GM19463 (cell line): ENCODE measurements at regions not wholly inside any gene's neighbourhood (a gene's known extent, or its start where the extent isn't known, plus 50 kb on each side); places are given as distances from the start of the nearest gene placed in this dataset.

ENCODE experiments used
- ATAC-seq: cut with Tn5 transposase; IDR thresholded peaks from one replicate; pipeline ENCODE4 v1.9.1; 2021; ENCODE audit warnings: mild to moderate bottlenecking, moderate library complexity; ENCODE audit not compliant: unreplicated experiment

DNA sequence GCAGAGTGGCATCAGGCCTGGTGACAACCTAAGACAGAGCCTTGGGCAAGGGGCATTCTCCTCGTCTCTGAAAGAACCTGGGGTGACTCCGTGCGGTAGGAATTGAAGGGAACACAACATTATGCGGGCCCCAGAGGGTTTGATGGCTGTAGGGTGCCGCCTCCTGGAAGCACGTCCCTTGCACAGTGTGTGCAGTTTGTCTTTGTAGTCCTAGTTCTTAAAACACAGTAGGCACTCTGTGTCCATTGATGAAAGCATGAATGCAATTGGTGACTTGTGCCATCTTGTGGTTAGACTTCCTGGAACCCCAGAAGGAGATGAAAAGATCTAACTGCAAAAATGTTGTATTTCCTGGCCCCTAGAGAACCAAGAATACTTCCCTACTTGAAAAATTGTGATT, 279.8 kb downstream of the UTP18 start:
- no peak for ATAC-seq

DNA sequence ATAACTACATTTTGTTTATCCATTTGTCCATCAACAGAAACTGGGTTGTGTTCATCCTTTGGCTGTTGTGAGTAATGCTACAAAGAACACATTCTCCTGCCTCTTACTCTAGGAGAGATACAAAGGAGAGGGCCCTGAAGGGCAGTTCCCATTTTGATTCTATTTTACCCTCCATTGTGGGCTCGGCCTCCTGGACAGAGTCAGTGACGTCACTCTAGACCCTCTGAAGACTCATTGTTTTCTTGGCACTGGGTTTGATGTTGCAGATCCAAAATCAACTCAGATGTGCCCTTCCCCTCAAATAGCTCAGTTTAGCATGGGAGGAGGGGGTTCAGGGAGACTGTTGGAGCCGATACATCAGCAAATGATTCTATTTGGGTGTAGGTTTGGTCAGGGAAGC, 280.9 kb downstream of the UTP18 start:
- no peak for ATAC-seq

DNA sequence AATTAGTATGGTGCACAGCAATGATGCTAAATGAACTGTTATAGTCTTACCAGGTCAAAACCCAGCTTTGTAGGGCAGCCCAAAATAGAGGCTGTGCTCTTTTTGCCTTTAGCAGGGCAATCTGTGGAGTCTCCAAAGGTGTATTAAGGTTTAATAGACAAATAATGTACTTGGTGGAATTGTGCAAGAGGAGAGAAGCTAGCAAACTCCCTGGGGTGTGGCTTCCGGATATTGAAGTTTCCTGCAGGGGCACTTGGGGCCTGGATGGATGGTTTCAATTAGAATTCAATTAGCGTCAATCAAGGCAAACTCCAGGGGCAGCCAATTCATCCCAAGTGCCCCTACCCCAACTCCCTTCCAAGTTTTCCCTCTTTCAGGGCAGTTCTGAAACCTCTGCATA, 285.8 kb downstream of the UTP18 start:
- ATAC-seq, result no peak

DNA sequence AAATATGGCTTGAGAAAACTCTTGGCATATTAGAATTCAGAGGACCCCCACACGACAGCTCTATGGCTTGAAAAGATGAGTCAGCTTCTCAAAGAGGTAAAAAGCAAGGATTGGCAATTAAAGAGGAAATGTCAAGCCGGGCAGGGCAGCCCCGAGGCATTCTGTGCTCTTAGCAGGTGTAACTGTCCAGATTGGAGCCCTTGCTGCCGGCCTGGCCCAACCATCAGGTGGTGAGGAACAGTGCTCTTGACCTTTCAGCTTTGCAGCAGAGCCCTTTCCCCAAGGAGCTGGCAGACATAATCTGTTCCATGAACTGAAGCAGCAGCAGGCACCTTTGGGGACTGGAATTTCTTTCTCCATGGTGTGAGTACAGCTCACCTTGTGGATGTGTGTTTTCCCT, 287.8 kb downstream of the UTP18 start:
- ATAC-seq, result no peak

DNA sequence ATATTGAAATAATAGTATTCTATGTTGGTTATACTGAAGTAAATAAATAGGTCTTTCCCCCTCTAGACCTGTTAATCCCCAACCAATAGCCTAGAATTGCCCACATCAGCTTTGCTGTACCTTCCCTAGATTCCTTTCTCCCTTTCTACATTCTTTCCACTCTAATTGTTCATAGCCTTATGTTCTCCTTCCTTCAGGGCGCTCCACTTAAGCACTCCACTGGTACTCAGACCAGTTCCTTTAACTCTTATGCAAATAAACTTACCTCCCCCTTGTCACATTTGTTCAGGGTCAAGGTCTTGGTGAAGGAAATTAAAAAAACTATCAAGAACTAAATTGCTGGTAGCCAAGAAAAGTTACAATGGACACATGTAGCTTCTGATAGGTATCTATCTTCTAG, 294.8 kb downstream of the UTP18 start:
- ATAC-seq, result no peak

DNA sequence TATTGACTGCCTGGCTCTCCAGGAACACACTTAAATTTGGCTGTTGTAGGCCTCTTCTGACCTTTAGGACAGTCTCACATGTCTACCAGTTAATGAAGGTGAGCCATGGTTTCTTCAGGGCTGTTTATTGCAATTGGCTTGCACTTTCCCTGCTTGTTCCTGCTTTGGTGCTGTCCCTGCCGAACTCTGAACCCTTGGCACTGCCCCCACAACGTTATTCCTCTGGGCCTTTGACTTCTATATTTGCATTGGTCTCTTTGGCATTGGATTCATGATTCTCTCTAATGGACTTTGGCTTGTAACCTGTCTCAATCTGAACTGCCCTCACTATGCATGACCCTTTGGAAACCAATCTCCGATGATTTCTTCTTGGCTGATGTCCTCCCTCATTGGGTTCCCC, 299.4 kb downstream of the UTP18 start:
- no peak for ATAC-seq

DNA sequence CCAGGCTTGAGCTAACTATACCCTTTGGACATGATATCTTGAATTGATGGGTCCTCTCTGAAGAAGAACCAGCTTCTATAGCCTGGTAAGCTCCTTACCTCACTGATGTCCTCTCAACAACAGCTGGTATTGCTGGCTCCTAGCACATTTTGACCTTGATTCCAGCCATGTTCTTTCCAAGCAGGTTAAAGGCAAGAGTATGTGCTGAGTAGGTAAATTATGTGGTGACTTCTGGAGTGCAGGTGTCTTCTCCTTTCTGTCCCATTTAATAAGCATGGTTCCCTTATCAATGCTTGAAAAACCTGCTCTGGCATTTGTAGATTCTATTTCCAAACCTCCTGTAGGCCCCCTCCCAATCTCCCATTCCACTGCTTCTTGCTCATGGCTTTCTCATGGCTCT, 300.1 kb downstream of the UTP18 start:
- no peak for ATAC-seq

DNA sequence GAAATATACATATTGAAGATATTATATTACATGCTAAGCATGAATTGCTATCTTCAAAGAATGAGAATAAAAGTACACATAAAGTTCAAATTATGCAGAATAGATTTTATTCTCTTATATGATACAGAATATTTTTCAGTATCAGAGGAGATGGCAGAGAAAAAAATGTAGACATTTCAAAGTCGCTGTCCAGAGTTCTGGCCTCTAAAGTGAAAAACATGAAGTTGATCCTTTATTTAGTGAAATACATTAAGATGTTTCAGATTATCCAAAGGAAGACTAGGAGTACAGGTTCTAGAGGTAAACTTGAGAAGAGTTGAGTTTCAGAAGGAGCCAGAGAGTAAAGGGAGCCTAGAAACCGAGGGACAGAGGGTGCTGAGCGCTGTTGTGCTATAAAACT, 303.6 kb downstream of the UTP18 start:
- no peak for ATAC-seq

DNA sequence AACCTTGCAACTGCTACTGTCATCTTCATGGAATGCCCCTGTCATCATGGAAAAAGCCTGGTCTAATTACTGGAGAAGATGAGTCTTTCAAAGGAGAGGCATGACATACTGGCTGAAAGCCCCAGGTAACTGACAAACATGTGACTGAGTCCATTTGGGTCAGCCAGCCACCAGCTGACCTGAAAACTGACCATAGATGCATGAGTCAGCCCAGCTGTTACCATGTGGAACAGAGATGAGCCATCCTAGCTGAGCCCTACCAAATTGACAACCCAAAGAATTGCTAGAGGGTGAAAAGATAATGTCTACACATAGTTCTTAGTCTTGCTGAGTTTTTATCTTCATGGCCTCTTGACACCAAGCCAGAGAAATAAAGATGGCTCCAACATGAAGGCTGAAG, 311.8 kb downstream of the UTP18 start:
- ATAC-seq, result no peak
